ENCODE measurements at regions not wholly inside any gene's neighbourhood (a gene's known extent, or its start where the extent isn't known, plus 50 kb on each side); places are given as distances from the start of the nearest gene placed in this dataset.

- TF ChIP-seq, protein P1, sequence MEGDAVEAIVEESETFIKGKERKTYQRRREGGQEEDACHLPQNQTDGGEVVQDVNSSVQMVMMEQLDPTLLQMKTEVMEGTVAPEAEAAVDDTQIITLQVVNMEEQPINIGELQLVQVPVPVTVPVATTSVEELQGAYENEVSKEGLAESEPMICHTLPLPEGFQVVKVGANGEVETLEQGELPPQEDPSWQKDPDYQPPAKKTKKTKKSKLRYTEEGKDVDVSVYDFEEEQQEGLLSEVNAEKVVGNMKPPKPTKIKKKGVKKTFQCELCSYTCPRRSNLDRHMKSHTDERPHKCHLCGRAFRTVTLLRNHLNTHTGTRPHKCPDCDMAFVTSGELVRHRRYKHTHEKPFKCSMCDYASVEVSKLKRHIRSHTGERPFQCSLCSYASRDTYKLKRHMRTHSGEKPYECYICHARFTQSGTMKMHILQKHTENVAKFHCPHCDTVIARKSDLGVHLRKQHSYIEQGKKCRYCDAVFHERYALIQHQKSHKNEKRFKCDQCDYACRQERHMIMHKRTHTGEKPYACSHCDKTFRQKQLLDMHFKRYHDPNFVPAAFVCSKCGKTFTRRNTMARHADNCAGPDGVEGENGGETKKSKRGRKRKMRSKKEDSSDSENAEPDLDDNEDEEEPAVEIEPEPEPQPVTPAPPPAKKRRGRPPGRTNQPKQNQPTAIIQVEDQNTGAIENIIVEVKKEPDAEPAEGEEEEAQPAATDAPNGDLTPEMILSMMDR (IDR thresholded peaks at IDR 0.05; ENCODE audit: low read depth, low read length), result no peak
- no peak for TF ChIP-seq POLR2A (IDR thresholded peaks at IDR 0.05; ENCODE audit: extremely low read depth, insufficient read length)
- no peak for TF ChIP-seq MAX (IDR thresholded peaks at IDR 0.05; ENCODE audit: low read depth, low read length)
- no peak for TF ChIP-seq MYC (IDR thresholded peaks at IDR 0.05; ENCODE audit: low read depth, low read length)
Measured at GRCh38 chr6:147839708-147840610, 331.5 kb downstream of the SAMD5 start.
